SK-MEL-5 (cell line): ENCODE measurements at regions not wholly inside any gene's neighbourhood (a gene's known extent, or its start where the extent isn't known, plus 50 kb on each side); places are given as distances from the start of the nearest gene placed in this dataset.

Experiments used
- DNase-seq: peaks from one replicate; pipeline ENCODE4 v3.0.0-alpha.2; 2016; ENCODE audit warnings: low read depth, low spot score
- in situ Hi-C: cut with HindIII; loops from 2 replicates; pipeline ENCODE4 v1.10.0; 2016; ENCODE audit warnings: low sequenced_read_pairs, high pct_unique_total_duplicates, low pct_unique_long_range_greater_than_20kb

- no peak for DNase-seq
- in situ Hi-C loops: no loop called here
Measured at GRCh38 chr3:111244760-111245159, 173.1 kb downstream of the NECTIN3 start.

GRCh38 chr3:111246967-111247760 lies 175.5 kb downstream of the NECTIN3 start:
- peak; percentile 15 for DNase-seq
- in situ Hi-C loops: no loop called here

GRCh38 chr3:111248406-111248805 lies 176.8 kb downstream of the NECTIN3 start:
- in situ Hi-C loops: no loop called here
- DNase-seq: no peak

- in situ Hi-C loops: no loop called here
- DNase-seq: no peak
Measured at GRCh38 chr3:111249421-111249820, 177.8 kb downstream of the NECTIN3 start.

GRCh38 chr3:111252779-111253178 lies 181.2 kb downstream of the NECTIN3 start:
- peak; percentile 86 for DNase-seq
- in situ Hi-C loops: no loop called here

- DNase-seq: no peak
- in situ Hi-C loops: no loop called here
Measured at GRCh38 chr3:111253733-111254132, 182.1 kb downstream of the NECTIN3 start.

GRCh38 chr3:111260878-111261277 lies 189.3 kb downstream of the NECTIN3 start:
- in situ Hi-C loops: no loop called here
- no peak for DNase-seq

- DNase-seq: no peak
Measured at GRCh38 chr3:111269777-111270176, 198.2 kb downstream of the NECTIN3 start.

GRCh38 chr3:111277226-111277625 lies 205.6 kb downstream of the NECTIN3 start:
- peak; percentile 43 for DNase-seq
- in situ Hi-C loops: no loop called here

More at GRCh38 chr3:111269777-111270176, 198.2 kb downstream of the NECTIN3 start:
- in situ Hi-C loops: no loop called here

- no peak for DNase-seq
- in situ Hi-C loops: no loop called here
Measured at GRCh38 chr3:111278959-111279358, 207.3 kb downstream of the NECTIN3 start.

GRCh38 chr3:111282024-111282423 lies 210.4 kb downstream of the NECTIN3 start:
- in situ Hi-C loops: no loop called here
- DNase-seq: no peak

- in situ Hi-C loops: no loop called here
- DNase-seq: no peak
Measured at GRCh38 chr3:111283165-111283564, 211.5 kb downstream of the NECTIN3 start.

GRCh38 chr3:111284503-111285183 lies 213.0 kb downstream of the NECTIN3 start:
- in situ Hi-C loops: no loop called here
- DNase-seq: no peak

- in situ Hi-C loops: no loop called here
- DNase-seq: no peak
Measured at GRCh38 chr3:111285184-111285538, 213.5 kb downstream of the NECTIN3 start.

GRCh38 chr3:111285694-111286093 lies 214.1 kb downstream of the NECTIN3 start:
- DNase-seq: no peak
- in situ Hi-C loops: no loop called here

GRCh38 chr3:111286746-111287145 lies 215.1 kb downstream of the NECTIN3 start:
- DNase-seq: no peak
- in situ Hi-C loops: no loop called here

- in situ Hi-C loops: no loop called here
- no peak for DNase-seq
Measured at GRCh38 chr3:111292117-111292516, 220.5 kb downstream of the NECTIN3 start.

- in situ Hi-C loops: no loop called here
- DNase-seq: peak; percentile 20
Measured at GRCh38 chr3:111299192-111299615, 227.6 kb downstream of the NECTIN3 start.

- in situ Hi-C loops: no loop called here
- DNase-seq: no peak
Measured at GRCh38 chr3:111301238-111301798, 229.7 kb downstream of the NECTIN3 start.
